ENCODE measurements at regions not wholly inside any gene's neighbourhood (a gene's known extent, or its start where the extent isn't known, plus 50 kb on each side); places are given as distances from the start of the nearest gene placed in this dataset.

DNA sequence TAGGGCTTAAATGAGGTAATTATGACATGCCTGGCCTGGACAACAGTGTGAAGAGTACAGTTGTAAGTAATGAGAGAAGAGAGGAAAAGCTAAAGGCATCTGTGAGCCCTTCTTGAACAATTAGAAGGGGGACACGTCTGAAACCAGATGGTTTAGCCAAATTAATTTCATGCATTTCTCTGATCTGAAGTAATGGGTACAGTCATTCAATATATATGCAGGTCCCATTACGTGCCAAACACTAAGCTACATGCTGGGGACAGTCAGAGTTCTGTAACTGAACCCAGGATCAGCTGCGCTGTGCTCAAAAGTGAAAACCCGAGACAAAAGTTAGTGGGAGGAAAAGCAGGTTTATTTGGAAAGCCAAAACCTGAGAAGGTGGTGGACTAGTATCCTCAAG, 207.2 kb upstream of the TMTC1 start:
- H3K4me1 Mint-ChIP-seq, result no peaks in the 10 kb centered on the region
- H3K9me3 Mint-ChIP-seq, result peaks cover 3% of the 10 kb centered on the region
- no peak for ATAC-seq
- no peak overlapping the region for H3K4me3 Mint-ChIP-seq
- no peaks in the 10 kb centered on the region for H3K27me3 Mint-ChIP-seq
- H3K36me3 Mint-ChIP-seq, result no peaks in the 10 kb centered on the region
- H3K27ac Mint-ChIP-seq, result no peak overlapping the region

DNA sequence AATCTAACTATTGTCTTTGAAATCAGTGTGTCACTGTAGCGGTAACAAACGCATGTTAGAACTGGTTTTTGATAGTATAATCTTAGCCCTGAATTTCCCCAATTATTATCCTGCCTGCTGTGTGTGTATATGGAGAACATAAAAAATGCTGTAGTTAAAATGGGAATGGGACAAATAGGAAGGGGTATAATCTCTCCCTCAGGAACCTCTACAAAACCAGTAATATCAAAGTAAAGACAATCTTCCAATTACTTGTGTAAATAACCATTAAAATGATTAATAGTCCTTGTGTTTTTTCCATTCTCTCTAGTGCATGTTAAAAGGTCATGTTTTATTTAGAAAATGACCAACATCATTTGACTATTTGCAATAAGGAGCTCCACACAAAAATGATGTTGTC, 200.1 kb upstream of the TMTC1 start:
- peaks cover 2% of the 10 kb centered on the region for H3K9me3 Mint-ChIP-seq
- no peaks in the 10 kb centered on the region for H3K4me1 Mint-ChIP-seq
- no peaks in the 10 kb centered on the region for H3K36me3 Mint-ChIP-seq
- no peak overlapping the region for H3K27ac Mint-ChIP-seq
- H3K4me3 Mint-ChIP-seq, result no peak overlapping the region
- ATAC-seq, result no peak
- H3K27me3 Mint-ChIP-seq, result no peaks in the 10 kb centered on the region

- Mint-ChIP-seq H3K4me1 (no peaks in the 10 kb centered on the region), H3K27me3 (no peaks in the 10 kb centered on the region), H3K27ac (no peak overlapping the region), H3K4me3 (no peak overlapping the region), H3K9me3 (peaks cover 2% of the 10 kb centered on the region), H3K36me3 (no peaks in the 10 kb centered on the region)
- ATAC-seq, result no peak
Measured at GRCh38 chr12:29980304-29980703, 196.6 kb upstream of the TMTC1 start.

DNA sequence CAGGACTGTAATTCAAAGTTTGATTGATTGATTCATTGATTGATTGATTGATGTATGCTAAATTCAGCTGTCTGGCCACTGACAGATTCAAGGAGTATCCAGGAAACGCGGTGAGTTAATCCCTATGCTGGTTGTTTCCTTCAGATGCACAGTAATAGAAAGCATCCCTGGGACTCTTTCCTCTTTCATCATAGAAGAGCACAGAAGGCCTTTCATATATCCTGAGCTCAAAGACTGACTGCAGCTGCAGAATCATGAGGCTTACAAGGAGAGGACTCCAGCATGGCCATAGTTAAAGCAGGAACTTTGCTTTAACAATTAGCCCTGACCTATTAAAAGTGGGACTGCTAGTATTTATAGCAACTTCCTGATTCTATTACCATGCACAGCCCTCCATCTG, 187.7 kb upstream of the TMTC1 start:
- no peaks in the 10 kb centered on the region for H3K27me3 Mint-ChIP-seq
- no peaks in the 10 kb centered on the region for H3K36me3 Mint-ChIP-seq
- no peak for ATAC-seq
- no peaks in the 10 kb centered on the region for H3K9me3 Mint-ChIP-seq
- H3K27ac Mint-ChIP-seq, result no peak overlapping the region
- no peak overlapping the region for H3K4me3 Mint-ChIP-seq
- H3K4me1 Mint-ChIP-seq, result no peaks in the 10 kb centered on the region

DNA sequence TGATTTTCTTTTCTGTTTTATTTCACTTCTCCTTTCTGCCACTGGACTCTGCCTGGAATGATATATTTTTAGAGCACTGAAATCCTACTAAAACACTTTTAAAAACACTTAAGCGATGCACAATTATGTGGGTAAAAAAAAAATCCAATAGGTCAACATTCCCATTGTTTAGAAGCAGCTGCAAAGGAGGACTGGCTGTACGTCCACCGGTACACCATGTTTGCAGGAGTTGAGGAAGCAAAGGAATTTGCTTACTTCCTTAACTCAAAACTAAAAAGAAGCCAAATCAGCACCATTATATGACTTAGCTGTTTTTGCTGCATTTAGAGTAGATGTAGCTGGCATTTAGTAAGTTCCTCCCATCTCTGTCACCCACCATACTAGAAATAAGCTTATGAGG, 186.8 kb upstream of the TMTC1 start:
- H3K4me1 Mint-ChIP-seq, result no peaks in the 10 kb centered on the region
- H3K27ac Mint-ChIP-seq, result no peak overlapping the region
- H3K27me3 Mint-ChIP-seq, result no peaks in the 10 kb centered on the region
- H3K36me3 Mint-ChIP-seq, result no peaks in the 10 kb centered on the region
- H3K9me3 Mint-ChIP-seq, result no peaks in the 10 kb centered on the region
- no peak overlapping the region for H3K4me3 Mint-ChIP-seq
- no peak for ATAC-seq

DNA sequence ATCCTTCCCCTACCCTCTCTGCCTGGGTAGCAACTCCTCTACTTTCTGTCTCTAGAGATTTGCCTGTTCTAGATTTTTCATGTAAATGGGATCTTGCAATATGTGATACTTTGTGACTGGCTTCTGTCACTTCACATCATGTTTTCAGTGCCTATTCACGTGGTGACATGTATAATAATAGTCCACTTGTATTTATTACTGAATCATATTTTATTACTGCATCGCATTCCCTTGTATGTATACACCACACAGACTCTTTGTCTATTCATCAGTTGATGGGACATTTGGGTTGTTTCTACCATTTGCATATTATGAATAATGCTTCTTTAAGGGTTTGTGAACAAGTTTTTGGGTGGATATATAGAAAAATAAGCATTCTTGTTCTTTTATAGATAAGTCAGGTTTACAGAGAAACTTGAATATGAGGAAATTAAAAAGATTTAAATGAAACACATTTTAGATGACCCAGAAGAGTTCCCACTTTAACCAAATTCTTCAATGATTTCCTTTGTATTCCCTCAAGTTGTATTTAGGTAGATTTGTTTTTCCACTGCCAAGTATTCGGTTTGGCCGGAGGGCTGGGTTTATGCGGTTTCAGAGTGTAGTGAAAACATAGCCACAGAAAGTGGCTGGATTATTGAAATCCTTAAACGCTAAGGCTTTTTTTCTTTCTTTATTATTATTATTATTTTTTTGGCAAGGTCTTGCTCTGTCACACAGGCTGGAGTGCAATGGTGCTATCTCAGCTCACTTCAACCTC, 178.7 kb upstream of the TMTC1 start:
- Mint-ChIP-seq H3K36me3 (no peaks in the 10 kb centered on the region), H3K4me1 (no peaks in the 10 kb centered on the region), H3K9me3 (peaks cover 8% of the 10 kb centered on the region), H3K4me3 (no peak overlapping the region), H3K27me3 (no peaks in the 10 kb centered on the region), H3K27ac (no peak overlapping the region)
- ATAC-seq, result no peak

- Mint-ChIP-seq H3K27ac (no peak overlapping the region), H3K27me3 (no peaks in the 10 kb centered on the region), H3K9me3 (peaks cover 11% of the 10 kb centered on the region), H3K36me3 (no peaks in the 10 kb centered on the region), H3K4me3 (no peak overlapping the region), H3K4me1 (no peaks in the 10 kb centered on the region)
- no peak for ATAC-seq
Measured at GRCh38 chr12:29961231-29961630, 177.5 kb upstream of the TMTC1 start.

- Mint-ChIP-seq H3K36me3 (no peaks in the 10 kb centered on the region), H3K27me3 (no peaks in the 10 kb centered on the region), H3K4me1 (no peaks in the 10 kb centered on the region), H3K4me3 (no peak overlapping the region), H3K27ac (no peak overlapping the region), H3K9me3 (peaks cover 11% of the 10 kb centered on the region)
- no peak for ATAC-seq
Measured at GRCh38 chr12:29960122-29960521, 176.4 kb upstream of the TMTC1 start.

- H3K4me1 Mint-ChIP-seq, result no peaks in the 10 kb centered on the region
- no peak overlapping the region for H3K27ac Mint-ChIP-seq
- peaks cover 4% of the 10 kb centered on the region for H3K9me3 Mint-ChIP-seq
- H3K27me3 Mint-ChIP-seq, result no peaks in the 10 kb centered on the region
- no peak for ATAC-seq
- H3K4me3 Mint-ChIP-seq, result no peak overlapping the region
- no peaks in the 10 kb centered on the region for H3K36me3 Mint-ChIP-seq
Measured at GRCh38 chr12:29957835-29958234, 174.1 kb upstream of the TMTC1 start.

DNA sequence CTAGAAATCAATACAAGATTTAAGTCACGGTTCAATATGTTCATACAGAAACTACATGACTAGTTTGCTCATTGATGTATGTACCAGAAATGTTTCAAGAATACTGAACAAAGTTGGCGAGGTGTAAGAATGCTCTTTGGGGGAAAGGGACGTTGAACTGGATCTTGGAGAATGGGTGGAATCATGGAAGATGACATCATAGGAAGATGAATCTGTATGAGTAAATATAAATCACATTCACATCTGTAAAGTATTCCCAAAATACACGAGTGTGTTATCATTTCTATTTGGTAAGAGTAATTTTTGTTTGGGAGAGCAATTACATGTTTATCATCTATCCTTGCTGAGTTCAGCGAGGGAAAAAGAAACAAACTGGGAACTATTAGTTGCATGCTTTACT, 162.2 kb upstream of the TMTC1 start:
- Mint-ChIP-seq H3K27me3 (no peaks in the 10 kb centered on the region), H3K9me3 (no peaks in the 10 kb centered on the region), H3K4me1 (no peaks in the 10 kb centered on the region), H3K4me3 (no peak overlapping the region), H3K27ac (no peak overlapping the region), H3K36me3 (no peaks in the 10 kb centered on the region)
- ATAC-seq, result no peak

GRCh38 chr12:29944269-29945000, 160.7 kb upstream of the TMTC1 start:
- Mint-ChIP-seq H3K36me3 (no peaks in the 10 kb centered on the region), H3K4me1 (no peaks in the 10 kb centered on the region), H3K27me3 (no peaks in the 10 kb centered on the region), H3K4me3 (no peak overlapping the region), H3K27ac (no peak overlapping the region), H3K9me3 (peaks cover 3% of the 10 kb centered on the region)
- ATAC-seq, result no peak

DNA sequence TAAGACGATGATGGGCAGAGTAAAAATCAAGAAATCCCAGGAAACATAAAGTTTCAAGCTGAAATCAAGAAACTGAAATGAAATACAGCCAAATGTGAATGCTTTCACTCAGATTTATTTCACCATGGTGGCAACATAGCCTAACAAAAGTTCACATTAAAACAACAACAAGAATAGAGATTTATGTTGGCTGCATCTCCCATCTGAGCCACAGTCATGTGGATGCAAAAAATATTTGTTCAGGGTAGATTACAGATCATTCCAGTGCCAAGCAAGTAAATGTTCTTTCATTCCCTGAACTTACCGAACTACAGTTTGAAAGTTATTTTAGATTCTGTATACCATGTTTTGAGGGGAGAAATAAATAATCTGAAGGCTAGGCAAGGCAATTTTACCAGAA, 159.9 kb upstream of the TMTC1 start:
- no peak for ATAC-seq
- Mint-ChIP-seq H3K27ac (no peak overlapping the region), H3K9me3 (peaks cover 3% of the 10 kb centered on the region), H3K4me3 (no peak overlapping the region), H3K36me3 (no peaks in the 10 kb centered on the region), H3K4me1 (no peaks in the 10 kb centered on the region), H3K27me3 (no peaks in the 10 kb centered on the region)

GRCh38 chr12:29940811-29941210, 157.1 kb upstream of the TMTC1 start:
- H3K36me3 Mint-ChIP-seq, result no peaks in the 10 kb centered on the region
- H3K9me3 Mint-ChIP-seq, result peaks cover 3% of the 10 kb centered on the region
- no peaks in the 10 kb centered on the region for H3K4me1 Mint-ChIP-seq
- no peak overlapping the region for H3K4me3 Mint-ChIP-seq
- H3K27me3 Mint-ChIP-seq, result no peaks in the 10 kb centered on the region
- no peak for ATAC-seq
- no peak overlapping the region for H3K27ac Mint-ChIP-seq

DNA sequence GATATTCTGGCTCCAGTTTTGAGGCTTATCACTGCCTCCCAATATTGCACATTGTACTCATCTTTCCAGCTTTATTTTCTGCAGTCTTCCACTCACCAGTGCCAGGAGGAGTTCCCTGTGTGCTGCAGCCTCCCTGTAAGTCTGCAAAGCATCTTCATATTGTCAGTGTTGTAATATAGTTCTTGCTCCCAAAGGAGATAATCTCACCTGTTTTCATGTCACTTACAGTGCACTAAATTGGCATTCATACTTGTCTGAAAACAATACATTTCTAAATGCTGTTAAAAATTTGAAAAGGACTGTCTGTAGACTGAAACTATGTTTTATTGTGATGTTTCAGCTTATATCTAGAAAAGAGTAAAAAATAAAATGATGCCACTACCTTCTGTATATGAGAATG, 146.8 kb upstream of the TMTC1 start:
- H3K27me3 Mint-ChIP-seq, result no peaks in the 10 kb centered on the region
- peaks cover 3% of the 10 kb centered on the region for H3K9me3 Mint-ChIP-seq
- no peak overlapping the region for H3K4me3 Mint-ChIP-seq
- no peak overlapping the region for H3K27ac Mint-ChIP-seq
- no peaks in the 10 kb centered on the region for H3K4me1 Mint-ChIP-seq
- no peak for ATAC-seq
- H3K36me3 Mint-ChIP-seq, result no peaks in the 10 kb centered on the region

- Mint-ChIP-seq H3K4me3 (no peak overlapping the region), H3K9me3 (peaks cover 3% of the 10 kb centered on the region), H3K27me3 (no peaks in the 10 kb centered on the region), H3K36me3 (no peaks in the 10 kb centered on the region), H3K4me1 (no peaks in the 10 kb centered on the region), H3K27ac (no peak overlapping the region)
- ATAC-seq, result no peak
Measured at GRCh38 chr12:29929295-29929694, 145.6 kb upstream of the TMTC1 start.

GRCh38 chr12:29921307-29921706, 137.6 kb upstream of the TMTC1 start:
- Mint-ChIP-seq H3K4me1 (no peaks in the 10 kb centered on the region), H3K4me3 (no peak overlapping the region), H3K27me3 (no peaks in the 10 kb centered on the region), H3K36me3 (no peaks in the 10 kb centered on the region), H3K9me3 (peaks cover 15% of the 10 kb centered on the region), H3K27ac (no peak overlapping the region)
- ATAC-seq, result no peak

All from stimulated activated memory B cell treated with anti-CD40 and anti-IgM and Interleukin-4, amounts not matched to agents 10 μg/mL and 1 μg/mL and 100 μg/mL, for 72 hours (primary cell).